GM23338 (cell line): ENCODE measurements at regions not wholly inside any gene's neighbourhood (a gene's known extent, or its start where the extent isn't known, plus 50 kb on each side); places are given as distances from the start of the nearest gene placed in this dataset.
A peak's percentile ranks its signal among the peaks of the same experiment; 100 is the strongest.

ENCODE experiments used
- ATAC-seq: fragments of 200-7000 bp; cut with Tn5 transposase; 3 replicates; pipeline ENCODE4 v1.9.1; 2020
- DNase-seq: peaks from one replicate; pipeline ENCODE4 v3.0.0-alpha.2; 2015; ENCODE audit warnings: low spot score
- H2AFZ ChIP-seq: fragments of 200-600 bp; sonication (generic); 2 replicates; pipeline ENCODE4 v1.8.0; 2016; ENCODE audit warnings: antibody characterized with exemption, mild to moderate bottlenecking, moderate library complexity
- H3F3A ChIP-seq: fragments of 200-600 bp; sonication (generic); replicated peaks from 2 replicates; pipeline ENCODE4 v1.8.0; 2017; ENCODE audit warnings: antibody characterized with exemption, mixed run types, low read depth
- H3K27ac ChIP-seq: fragments of 200-600 bp; sonication (generic); 2 replicates; pipeline ENCODE4 v1.6.1; 2016; ENCODE audit warnings: low read depth
- H3K27me3 ChIP-seq: fragments of 200-600 bp; sonication (generic); 2 replicates; pipeline ENCODE4 v1.8.0; 2016; ENCODE audit warnings: mild to moderate bottlenecking, mixed run types, moderate library complexity; ENCODE audit not compliant: insufficient read depth
- H3K36me3 ChIP-seq: fragments of 200-600 bp; sonication (generic); 2 replicates; pipeline ENCODE4 v1.8.0; 2016; ENCODE audit warnings: mild to moderate bottlenecking; ENCODE audit not compliant: insufficient read depth
- H3K4me1 ChIP-seq: fragments of 200-600 bp; sonication (generic); 2 replicates; pipeline ENCODE4 v1.8.0; 2016; ENCODE audit warnings: mild to moderate bottlenecking, moderate library complexity; ENCODE audit not compliant: insufficient read depth
- H3K4me2 ChIP-seq: fragments of 200-600 bp; sonication (generic); 2 replicates; pipeline ENCODE4 v1.7.1; 2017; ENCODE audit warnings: mixed run types
- H3K4me3 ChIP-seq: fragments of 200-600 bp; sonication (generic); 2 replicates; pipeline ENCODE4 v1.6.1; 2016; ENCODE audit warnings: mixed run types
- H3K79me2 ChIP-seq: fragments of 200-600 bp; sonication (generic); replicated peaks from 2 replicates; pipeline ENCODE4 v1.8.0; 2017; ENCODE audit warnings: mild to moderate bottlenecking; ENCODE audit not compliant: insufficient read depth
- H3K9me2 ChIP-seq: fragments of 200-600 bp; sonication (generic); 2 replicates; pipeline ENCODE4 v1.8.0; 2017; ENCODE audit not compliant: insufficient read depth
- H4K20me1 ChIP-seq: fragments of 200-600 bp; sonication (generic); replicated peaks from 2 replicates; pipeline ENCODE4 v1.8.0; 2017; ENCODE audit warnings: mild to moderate bottlenecking; ENCODE audit not compliant: insufficient read depth
- H3K27ac Mint-ChIP-seq: 2 replicates; pipeline ENCODE4 v1.8.0; 2020; ENCODE audit warnings: inconsistent platforms, mild to moderate bottlenecking, moderate library complexity, mixed read lengths
- H3K27me3 Mint-ChIP-seq: 3 replicates; pipeline ENCODE4 v1.8.0; 2022; ENCODE audit warnings: low read depth, mild to moderate bottlenecking, moderate library complexity, mixed read lengths, inconsistent platforms; ENCODE audit not compliant: insufficient read depth, poor library complexity
- H3K36me3 Mint-ChIP-seq: 3 replicates; pipeline ENCODE4 v1.8.0; 2021; ENCODE audit warnings: low read depth, mild to moderate bottlenecking, inconsistent platforms, moderate library complexity, mixed read lengths
- H3K4me1 Mint-ChIP-seq: 3 replicates; pipeline ENCODE4 v1.8.0; 2020; ENCODE audit warnings: mild to moderate bottlenecking, inconsistent platforms, mixed read lengths
- H3K4me3 Mint-ChIP-seq: 3 replicates; pipeline ENCODE4 v1.8.0; 2021; ENCODE audit warnings: moderate library complexity, mild to moderate bottlenecking, inconsistent platforms, mixed read lengths
- H3K9me3 Mint-ChIP-seq: 3 replicates; pipeline ENCODE4 v1.8.0; 2020; ENCODE audit warnings: moderate library complexity, mild to moderate bottlenecking, inconsistent platforms, mixed read lengths
- EZH2 ChIP-seq: fragments of 200-600 bp; sonication (generic); IDR thresholded peaks from one replicate; pipeline ENCODE4 v1.8.0; 2017; ENCODE audit warnings: antibody characterized with exemption, mild to moderate bottlenecking, low read depth; ENCODE audit not compliant: unreplicated experiment
- STAT1 ChIP-seq: IDR thresholded peaks from one replicate; pipeline ENCODE4 v1.6.1; 2016; ENCODE audit warnings: antibody characterized with exemption; ENCODE audit not compliant: unreplicated experiment
- TF ChIP-seq, protein P1 (sequence below): IDR thresholded peaks from one replicate; pipeline ENCODE4 v1.6.1; 2018; ENCODE audit warnings: antibody characterized with exemption; ENCODE audit not compliant: unreplicated experiment
- TF ChIP-seq, protein P2 (sequence below), 2 experiments: fragments of 200-600 bp in 1 of 2; sonication (generic) in 1 of 2; conservative IDR thresholded peaks; 2 replicates each; pipeline versions ENCODE4 v1.5.1 to v1.6.1; 2016 to 2017; ENCODE audit warnings: antibody characterized with exemption in 2 of 2, low read depth in 2 of 2, mild to moderate bottlenecking in 2 of 2, moderate library complexity in 1 of 2

DNA sequence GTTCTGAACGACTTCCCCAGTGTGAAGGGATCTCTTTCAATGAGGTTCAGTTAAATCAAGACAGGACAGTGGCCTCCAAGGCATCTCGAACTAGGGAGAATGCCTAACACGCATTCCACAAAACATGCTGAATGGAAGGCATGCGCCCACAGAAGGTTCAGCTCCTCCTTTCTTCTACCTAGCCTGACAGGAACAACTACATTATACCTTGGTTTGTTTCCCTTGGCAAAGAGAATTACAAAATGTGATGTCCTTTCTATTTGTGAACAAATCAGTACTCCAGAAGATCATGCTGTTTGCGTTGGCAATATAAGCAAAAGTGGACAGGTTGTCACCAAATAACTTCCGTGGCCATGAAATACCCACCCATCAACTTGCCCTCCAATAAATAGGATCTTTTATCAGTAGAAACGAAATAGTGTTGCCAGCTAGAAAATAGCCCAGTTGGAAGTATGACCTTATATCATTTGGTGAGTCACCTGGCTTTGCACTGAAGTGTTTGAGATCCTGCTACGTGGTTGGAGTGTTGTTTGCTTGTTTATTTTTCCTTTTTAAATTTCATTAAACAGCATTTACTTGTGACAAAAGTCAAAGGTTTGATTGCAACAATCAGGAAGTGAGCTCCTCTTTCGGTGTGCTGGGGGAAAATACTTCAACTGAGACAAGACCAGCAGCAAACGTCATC is 117.0 kb upstream of the FAM204A start:
- TF ChIP-seq, protein P1, sequence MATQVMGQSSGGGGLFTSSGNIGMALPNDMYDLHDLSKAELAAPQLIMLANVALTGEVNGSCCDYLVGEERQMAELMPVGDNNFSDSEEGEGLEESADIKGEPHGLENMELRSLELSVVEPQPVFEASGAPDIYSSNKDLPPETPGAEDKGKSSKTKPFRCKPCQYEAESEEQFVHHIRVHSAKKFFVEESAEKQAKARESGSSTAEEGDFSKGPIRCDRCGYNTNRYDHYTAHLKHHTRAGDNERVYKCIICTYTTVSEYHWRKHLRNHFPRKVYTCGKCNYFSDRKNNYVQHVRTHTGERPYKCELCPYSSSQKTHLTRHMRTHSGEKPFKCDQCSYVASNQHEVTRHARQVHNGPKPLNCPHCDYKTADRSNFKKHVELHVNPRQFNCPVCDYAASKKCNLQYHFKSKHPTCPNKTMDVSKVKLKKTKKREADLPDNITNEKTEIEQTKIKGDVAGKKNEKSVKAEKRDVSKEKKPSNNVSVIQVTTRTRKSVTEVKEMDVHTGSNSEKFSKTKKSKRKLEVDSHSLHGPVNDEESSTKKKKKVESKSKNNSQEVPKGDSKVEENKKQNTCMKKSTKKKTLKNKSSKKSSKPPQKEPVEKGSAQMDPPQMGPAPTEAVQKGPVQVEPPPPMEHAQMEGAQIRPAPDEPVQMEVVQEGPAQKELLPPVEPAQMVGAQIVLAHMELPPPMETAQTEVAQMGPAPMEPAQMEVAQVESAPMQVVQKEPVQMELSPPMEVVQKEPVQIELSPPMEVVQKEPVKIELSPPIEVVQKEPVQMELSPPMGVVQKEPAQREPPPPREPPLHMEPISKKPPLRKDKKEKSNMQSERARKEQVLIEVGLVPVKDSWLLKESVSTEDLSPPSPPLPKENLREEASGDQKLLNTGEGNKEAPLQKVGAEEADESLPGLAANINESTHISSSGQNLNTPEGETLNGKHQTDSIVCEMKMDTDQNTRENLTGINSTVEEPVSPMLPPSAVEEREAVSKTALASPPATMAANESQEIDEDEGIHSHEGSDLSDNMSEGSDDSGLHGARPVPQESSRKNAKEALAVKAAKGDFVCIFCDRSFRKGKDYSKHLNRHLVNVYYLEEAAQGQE, result no peak
- no peak overlapping the region for H3K4me2 ChIP-seq
- ATAC-seq (no peak), DNase-seq (peak; percentile 24)
- H3K9me2 ChIP-seq, result no peaks in the 10 kb centered on the region
- H3K27me3 ChIP-seq, result no peaks in the 10 kb centered on the region
- Mint-ChIP-seq H3K4me1 (no peaks in the 10 kb centered on the region), H3K27ac (no peak overlapping the region), H3K4me3 (no peak overlapping the region), H3K9me3 (no peaks in the 10 kb centered on the region), H3K27me3 (peaks cover 3% of the 10 kb centered on the region), H3K36me3 (no peaks in the 10 kb centered on the region)
- no peaks in the 10 kb centered on the region for H4K20me1 ChIP-seq
- no peak overlapping the region for H3K4me3 ChIP-seq
- no peak overlapping the region for H3K27ac ChIP-seq
- no peaks in the 10 kb centered on the region for H3F3A ChIP-seq
- H3K4me1 ChIP-seq, result no peaks in the 10 kb centered on the region
- H3K79me2 ChIP-seq, result no peaks in the 10 kb centered on the region
- H2AFZ ChIP-seq, result no peak overlapping the region
- no peaks in the 10 kb centered on the region for H3K36me3 ChIP-seq

DNA sequence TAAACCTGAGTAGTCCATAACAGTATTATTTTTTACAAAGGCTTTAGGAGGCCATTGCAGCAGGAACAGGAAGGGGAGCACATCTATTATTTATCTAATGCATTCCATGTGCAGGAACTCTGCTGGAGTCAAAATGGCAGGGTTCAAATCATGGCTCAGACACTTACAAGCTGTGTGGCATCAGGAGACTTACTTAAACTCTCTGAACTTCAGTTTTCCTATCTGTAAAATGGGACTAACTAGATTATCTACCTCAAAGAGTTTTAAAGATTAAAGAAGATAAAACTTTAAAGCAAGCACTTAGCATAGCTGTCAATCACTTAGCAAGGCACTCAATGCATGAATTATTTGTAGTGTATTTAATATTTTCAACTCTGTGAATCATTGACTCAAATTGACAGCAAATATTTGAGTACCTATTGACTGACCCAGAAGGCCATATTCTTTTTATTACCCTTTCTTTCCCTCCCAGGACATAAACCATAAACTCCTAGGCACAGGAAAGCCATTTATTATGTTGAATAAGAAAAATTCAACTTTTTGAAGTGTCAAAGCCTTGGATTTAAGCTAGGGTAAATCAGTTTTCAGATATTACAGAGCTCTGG is 115.8 kb upstream of the FAM204A start:
- no peak for DNase-seq
- peaks cover 3% of the 10 kb centered on the region for H3K27me3 Mint-ChIP-seq

More for the DNA sequence above, 115.8 kb upstream of the FAM204A start:
- Mint-ChIP-seq H3K9me3 (no peaks in the 10 kb centered on the region), H3K4me1 (no peaks in the 10 kb centered on the region), H3K36me3 (no peaks in the 10 kb centered on the region), H3K4me3 (no peak overlapping the region), H3K27ac (no peak overlapping the region)
- Histone ChIP-seq H3K27ac (no peak overlapping the region), H3K36me3 (no peaks in the 10 kb centered on the region), H3K9me2 (no peaks in the 10 kb centered on the region), H2AFZ (no peak overlapping the region), H3K4me2 (no peak overlapping the region), H3K4me3 (no peak overlapping the region), H3K79me2 (no peaks in the 10 kb centered on the region), H4K20me1 (no peaks in the 10 kb centered on the region), H3F3A (no peaks in the 10 kb centered on the region), H3K4me1 (no peaks in the 10 kb centered on the region), H3K27me3 (no peaks in the 10 kb centered on the region)
- TF ChIP-seq, protein P2, sequence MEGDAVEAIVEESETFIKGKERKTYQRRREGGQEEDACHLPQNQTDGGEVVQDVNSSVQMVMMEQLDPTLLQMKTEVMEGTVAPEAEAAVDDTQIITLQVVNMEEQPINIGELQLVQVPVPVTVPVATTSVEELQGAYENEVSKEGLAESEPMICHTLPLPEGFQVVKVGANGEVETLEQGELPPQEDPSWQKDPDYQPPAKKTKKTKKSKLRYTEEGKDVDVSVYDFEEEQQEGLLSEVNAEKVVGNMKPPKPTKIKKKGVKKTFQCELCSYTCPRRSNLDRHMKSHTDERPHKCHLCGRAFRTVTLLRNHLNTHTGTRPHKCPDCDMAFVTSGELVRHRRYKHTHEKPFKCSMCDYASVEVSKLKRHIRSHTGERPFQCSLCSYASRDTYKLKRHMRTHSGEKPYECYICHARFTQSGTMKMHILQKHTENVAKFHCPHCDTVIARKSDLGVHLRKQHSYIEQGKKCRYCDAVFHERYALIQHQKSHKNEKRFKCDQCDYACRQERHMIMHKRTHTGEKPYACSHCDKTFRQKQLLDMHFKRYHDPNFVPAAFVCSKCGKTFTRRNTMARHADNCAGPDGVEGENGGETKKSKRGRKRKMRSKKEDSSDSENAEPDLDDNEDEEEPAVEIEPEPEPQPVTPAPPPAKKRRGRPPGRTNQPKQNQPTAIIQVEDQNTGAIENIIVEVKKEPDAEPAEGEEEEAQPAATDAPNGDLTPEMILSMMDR (conservative IDR thresholded peaks at IDR 0.05; ENCODE audit: low read depth in 2 of 2), result no peak
- TF ChIP-seq STAT1 (no peak), EZH2 (no peak)
- ATAC-seq, result no peak
